ENCODE measurements at regions not wholly inside any gene's neighbourhood (a gene's known extent, or its start where the extent isn't known, plus 50 kb on each side); places are given as distances from the start of the nearest gene placed in this dataset.

- DNase-seq = no peak
Measured at GRCh38 chr5:66503203-66503789, 92.9 kb upstream of the MAST4 start.

DNA sequence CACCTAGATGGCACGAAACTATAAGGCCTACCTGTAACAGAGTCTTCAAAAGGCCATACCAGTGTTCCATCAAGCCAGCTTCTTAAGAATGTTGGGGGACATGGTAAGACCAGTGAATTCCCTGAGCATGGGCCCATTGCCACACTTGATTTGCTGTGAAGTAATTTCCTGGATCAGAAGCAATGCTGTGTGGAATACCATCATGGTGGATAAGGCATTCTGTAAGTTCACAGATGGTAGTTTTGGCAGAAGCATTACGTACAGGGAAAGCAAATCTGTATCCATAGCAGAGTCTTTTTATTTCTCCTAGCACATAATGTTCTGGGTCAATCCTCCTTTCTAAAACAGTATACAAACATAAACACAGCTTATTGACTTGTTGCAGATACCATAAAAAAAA is 89.1 kb upstream of the MAST4 start:
- DNase-seq = no peak

DNA sequence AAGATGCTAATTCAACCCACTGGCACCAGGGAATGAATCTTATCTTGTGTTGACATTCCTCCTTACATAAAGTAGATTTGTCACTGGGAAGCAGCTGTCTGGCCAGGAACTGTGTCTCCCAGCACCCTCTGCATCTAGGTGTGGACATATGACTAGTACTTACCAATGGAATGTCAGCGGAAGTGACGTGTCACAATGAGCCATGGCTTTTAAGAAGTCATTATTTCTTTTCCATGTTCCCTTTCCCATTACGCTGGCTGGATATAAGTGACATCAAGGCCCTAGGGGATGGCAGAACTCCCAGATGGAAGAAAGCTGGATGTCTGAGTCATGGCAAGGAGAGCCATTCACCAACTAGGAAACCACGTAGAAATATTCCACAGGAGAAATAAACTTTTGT is 84.7 kb upstream of the MAST4 start:
- no peak for DNase-seq

- DNase-seq = no peak
Measured at GRCh38 chr5:66513130-66513529, 83.1 kb upstream of the MAST4 start.

- no peak for DNase-seq
Measured at GRCh38 chr5:66515209-66515608, 81.0 kb upstream of the MAST4 start.

GRCh38 chr5:66516550-66516949 is 79.6 kb upstream of the MAST4 start:
- DNase-seq = no peak

DNA sequence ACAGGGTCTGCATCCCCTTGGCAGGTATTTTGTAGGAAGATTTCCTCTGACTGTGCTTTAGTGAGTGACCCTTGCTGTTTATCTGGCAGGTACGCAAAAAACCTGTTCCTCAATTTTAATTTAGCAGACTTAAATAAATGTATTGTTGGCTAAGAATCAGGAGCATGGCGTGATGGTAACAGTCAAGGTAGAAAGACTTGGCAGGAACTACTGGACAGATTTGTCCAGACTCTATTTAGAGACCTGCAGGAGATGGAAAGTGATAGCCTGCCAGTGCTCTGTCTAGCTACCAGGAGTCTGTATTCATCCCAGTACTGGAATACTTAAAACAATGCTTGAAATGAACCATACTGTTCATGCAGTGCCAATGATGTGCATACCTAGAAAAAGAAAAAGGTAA is 78.8 kb upstream of the MAST4 start:
- DNase-seq = no peak

DNA sequence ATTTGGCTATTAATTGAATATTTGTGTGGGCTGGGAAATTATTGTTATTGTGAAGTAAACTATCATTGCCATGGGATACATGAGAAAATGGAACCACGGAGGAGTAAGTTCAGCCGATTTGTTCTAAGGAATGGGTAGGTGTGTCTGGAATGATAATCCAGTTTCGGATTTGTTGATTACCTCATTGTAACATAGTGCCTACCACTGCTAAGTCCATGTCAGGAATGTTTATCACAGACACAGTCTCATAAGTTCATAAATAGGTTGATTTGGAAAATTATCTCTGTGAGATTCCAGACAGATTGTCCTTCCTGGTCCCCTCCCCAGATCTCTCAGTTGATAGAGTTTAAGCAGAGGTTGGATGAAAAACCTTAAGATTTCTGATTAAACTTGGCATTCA is 78.1 kb upstream of the MAST4 start:
- no peak for DNase-seq

DNA sequence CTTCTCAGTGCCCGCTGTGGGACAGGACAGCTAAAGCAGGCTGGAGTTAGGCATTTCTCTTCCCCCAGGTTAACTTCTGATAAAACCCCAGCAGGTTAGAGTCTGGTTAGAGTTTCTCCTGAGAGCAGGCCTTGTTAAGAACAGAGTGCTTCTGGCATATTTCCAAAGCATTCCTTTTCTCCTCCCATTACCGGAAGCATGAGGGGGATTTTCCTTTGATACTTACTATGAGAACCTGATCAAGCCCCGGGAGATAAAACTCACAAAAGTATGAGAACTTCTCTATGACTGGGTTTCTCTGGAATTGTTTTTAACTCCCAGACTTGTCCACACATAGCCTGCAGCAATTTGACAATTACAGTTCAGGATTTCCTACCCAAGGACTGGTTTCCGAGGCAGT is 77.4 kb upstream of the MAST4 start:
- DNase-seq = no peak

GRCh38 chr5:66519626-66520025 is 76.6 kb upstream of the MAST4 start:
- DNase-seq = no peak

DNA sequence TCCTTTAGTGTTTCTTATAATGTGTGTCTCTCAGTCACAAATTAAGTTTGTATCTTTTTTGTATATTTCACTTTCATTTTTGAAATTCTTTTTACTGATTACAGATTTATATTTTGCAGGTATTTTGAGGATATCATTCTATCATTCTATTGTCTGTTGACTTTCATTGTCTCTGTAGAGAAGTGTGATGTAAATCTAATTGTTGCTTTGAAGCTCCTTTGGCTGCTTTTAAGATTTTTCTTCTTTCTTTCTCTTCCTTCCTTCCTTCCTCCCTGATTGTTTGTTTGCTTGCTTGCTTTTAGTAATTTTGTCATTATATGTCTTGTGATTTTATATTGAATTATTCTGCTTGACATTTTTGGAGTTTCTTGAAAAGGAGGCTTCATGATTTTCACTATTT is 75.3 kb upstream of the MAST4 start:
- DNase-seq = no peak

DNA sequence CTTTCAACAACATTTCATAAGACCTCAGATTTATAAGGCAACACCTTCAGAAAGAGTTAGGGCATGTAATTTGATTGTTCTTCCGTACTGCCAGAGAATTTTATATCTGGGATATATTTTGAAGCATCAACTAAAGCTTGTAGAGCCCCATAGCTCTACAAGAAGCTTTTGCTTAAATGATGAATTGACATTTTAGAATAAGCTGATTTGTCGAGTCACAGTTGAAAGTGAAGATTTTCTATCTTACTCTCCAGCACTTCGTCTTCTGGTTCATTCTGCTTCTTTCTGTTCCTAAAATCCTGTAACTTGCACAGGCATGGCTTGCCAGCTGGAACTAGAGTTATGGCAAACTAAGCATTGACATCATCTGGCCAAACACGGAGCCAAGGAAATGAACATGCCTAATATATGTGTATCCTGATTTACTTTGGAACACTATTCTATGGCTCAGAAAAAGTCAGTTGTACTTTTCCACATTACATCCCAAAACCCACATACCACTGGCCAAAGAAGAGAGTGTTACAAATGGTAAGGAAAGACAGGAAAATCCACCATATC is 68.6 kb upstream of the MAST4 start:
- no peak for DNase-seq

- DNase-seq = no peak
Measured at GRCh38 chr5:66529182-66529581, 67.0 kb upstream of the MAST4 start.

GRCh38 chr5:66529704-66530103 is 66.5 kb upstream of the MAST4 start:
- DNase-seq = no peak

DNA sequence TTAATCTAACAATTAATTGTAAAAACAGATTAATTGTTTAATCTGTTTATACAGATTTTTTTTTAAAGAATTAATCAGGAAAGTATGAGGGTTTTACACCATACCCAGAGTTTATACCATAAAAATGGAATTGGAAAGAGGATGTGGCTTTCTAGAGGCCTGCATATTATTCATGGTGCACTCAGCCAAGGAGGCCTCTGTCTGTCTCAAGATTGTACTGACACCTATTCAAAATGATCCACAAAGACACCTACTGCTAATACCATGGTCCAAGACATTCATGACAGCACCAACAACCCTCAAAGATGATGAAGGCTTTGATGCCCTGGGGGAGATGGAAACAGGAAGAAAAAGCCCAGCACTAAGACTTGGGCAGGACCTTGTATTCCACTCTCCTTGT is 58.1 kb upstream of the MAST4 start:
- DNase-seq = no peak

GRCh38 chr5:66538531-66538930 is 57.7 kb upstream of the MAST4 start:
- no peak for DNase-seq

- peak in 1 of 5 experiments; percentile 8 for DNase-seq
Measured at GRCh38 chr5:66540078-66540477, 56.1 kb upstream of the MAST4 start.

DNA sequence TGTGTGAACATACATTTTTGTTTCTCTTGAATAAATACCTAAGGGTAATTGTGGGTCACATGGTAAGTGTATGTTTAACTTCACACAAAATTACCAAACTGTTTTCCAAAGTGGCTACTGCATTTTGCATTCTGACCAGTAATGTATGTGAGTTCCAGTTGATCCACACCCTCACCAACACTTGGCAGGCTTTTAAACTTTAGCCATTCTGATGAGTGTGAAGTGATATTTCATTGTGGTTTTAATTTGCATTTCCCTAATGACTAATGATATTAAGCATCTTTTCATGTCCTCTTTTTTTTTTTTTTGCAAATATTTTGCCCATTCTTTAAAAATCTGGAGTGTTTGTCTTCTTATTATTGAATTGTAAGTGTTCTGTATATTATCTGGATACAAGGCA is 53.5 kb upstream of the MAST4 start:
- no peak for DNase-seq
